Fibroblast of the conjunctiva (primary cell): ENCODE measurements at regions not wholly inside any gene's neighbourhood (a gene's known extent, or its start where the extent isn't known, plus 50 kb on each side); places are given as distances from the start of the nearest gene placed in this dataset.
A peak's percentile ranks its signal among the peaks of the same experiment; 100 is the strongest.
"Not testable (repeated sequence)": the region's sequence is repeated elsewhere in the genome, so short reads cannot be mapped to it uniquely, and the experiment has no call there.

Experiments used
- DNase-seq: peaks from one replicate; pipeline ENCODE4 v3.0.0-alpha.2; 2010; ENCODE audit warnings: low read depth

GRCh38 chr17:37859451-37859850 lies 64.8 kb upstream of the TBC1D3K start:
- no peak for DNase-seq

- not testable (repeated sequence) for DNase-seq
These were observed 65.8 kb upstream of the TBC1D3K start for GRCh38 chr17:37858391-37858790.

GRCh38 chr17:37856245-37856644 lies 68.0 kb upstream of the TBC1D3K start:
- DNase-seq = no peak

- DNase-seq = no peak
These were observed 74.6 kb upstream of the TBC1D3K start for GRCh38 chr17:37849617-37849972.

- DNase-seq = no peak
These were observed 75.3 kb upstream of the TBC1D3K start for GRCh38 chr17:37848690-37849616.

GRCh38 chr17:37847811-37848331 lies 76.3 kb upstream of the TBC1D3K start:
- DNase-seq = no peak

GRCh38 chr17:37847102-37847501 lies 77.1 kb upstream of the TBC1D3K start:
- no peak for DNase-seq

- no peak for DNase-seq
These were observed 79.3 kb upstream of the TBC1D3K start for GRCh38 chr17:37844977-37845293.

GRCh38 chr17:37844158-37844976 lies 79.8 kb upstream of the TBC1D3K start:
- peak; percentile 8 for DNase-seq

- no peak for DNase-seq
These were observed 81.8 kb upstream of the TBC1D3K start for GRCh38 chr17:37842401-37842800.

- DNase-seq = no peak
These were observed 83.0 kb upstream of the TBC1D3K start for GRCh38 chr17:37841232-37841631.

- DNase-seq = no peak
These were observed 83.6 kb upstream of the TBC1D3K start for GRCh38 chr17:37840576-37840975.

GRCh38 chr17:37839196-37839978 lies 84.8 kb upstream of the TBC1D3K start:
- DNase-seq = no peak

GRCh38 chr17:37838276-37838675 lies 85.9 kb upstream of the TBC1D3K start:
- no peak for DNase-seq

- DNase-seq = no peak
These were observed 87.6 kb upstream of the TBC1D3K start for GRCh38 chr17:37836593-37836992.

- DNase-seq = no peak
These were observed 89.3 kb upstream of the HNF1B start for GRCh38 chr17:37834168-37834567.

GRCh38 chr17:37833237-37833859 lies 88.5 kb upstream of the HNF1B start:
- DNase-seq = no peak

GRCh38 chr17:37831986-37832385 lies 87.1 kb upstream of the HNF1B start:
- DNase-seq = no peak

- no peak for DNase-seq
These were observed 86.6 kb upstream of the HNF1B start for GRCh38 chr17:37831492-37831891.

- DNase-seq = no peak
These were observed 85.5 kb upstream of the HNF1B start for GRCh38 chr17:37830151-37830993.

GRCh38 chr17:37829592-37830123 lies 84.8 kb upstream of the HNF1B start:
- DNase-seq = no peak
